Gastroesophageal sphincter (tissue), 4 donors: ENCODE measurements at regions not wholly inside any gene's neighbourhood (a gene's known extent, or its start where the extent isn't known, plus 50 kb on each side); places are given as distances from the start of the nearest gene placed in this dataset.

Experiments used
- ATAC-seq: fragments of 150-250 bp; one replicate; pipeline ENCODE4 v1.9.1; 2016; ENCODE audit warnings: mild to moderate bottlenecking, moderate library complexity
- H3K27ac ChIP-seq, 4 donors: fragments of 200-600 bp; sonication (generic) in 3 of 4; 1 replicate in 3 of 4; 2 replicates in 1 of 4; pipeline ENCODE4 v1.5.1; 2016 to 2019
- H3K27me3 ChIP-seq: fragments of 200-600 bp; sonication (generic); one replicate; pipeline ENCODE4 v1.5.1; 2019
- H3K36me3 ChIP-seq, 2 donors: fragments of 200-600 bp; sonication (generic); one replicate each; pipeline ENCODE4 v1.5.1; 2019; ENCODE audit warnings: control low read depth in 1 of 2
- H3K4me1 ChIP-seq, 3 donors: fragments of 200-600 bp; sonication (generic); 1 replicate in 2 of 3; 2 replicates in 1 of 3; pipeline ENCODE4 v1.5.1; 2016 to 2019; ENCODE audit warnings: control low read depth in 2 of 3
- H3K4me3 ChIP-seq, 2 donors: fragments of 200-600 bp; sonication (generic); one replicate each; pipeline ENCODE4 v1.5.1; 2019; ENCODE audit warnings: mild to moderate bottlenecking in 1 of 2, moderate library complexity in 1 of 2
- H3K9me3 ChIP-seq, 3 donors: fragments of 200-600 bp; sonication (generic); one replicate each; pipeline ENCODE4 v1.5.1; 2017 to 2019; ENCODE audit warnings: control low read depth in 2 of 3
- EP300 ChIP-seq: sonication (generic); formaldehyde crosslinking; IDR thresholded peaks from one replicate; pipeline ENCODE4 v1.6.1; 2017; ENCODE audit warnings: antibody characterized with exemption, mild to moderate bottlenecking
- POLR2A ChIP-seq, 2 donors: fragments of 450-650 bp; IDR thresholded peaks; one replicate each; pipeline ENCODE4 v1.6.1; 2017; ENCODE audit warnings: antibody characterized with exemption in 2 of 2, mild to moderate bottlenecking in 2 of 2, moderate library complexity in 1 of 2
- POLR2AphosphoS5 ChIP-seq: sonication (generic); formaldehyde crosslinking; IDR thresholded peaks from one replicate; pipeline ENCODE4 v1.6.1; 2017; ENCODE audit warnings: antibody characterized with exemption
- WGBS, 2 donors: methylation state at CpG; one replicate each; pipeline ENCODE4 v1.1.5; 2018; ENCODE audit warnings: low coverage in 1 of 2; 5-methylcytosine and 5-hydroxymethylcytosine counted together
- TF ChIP-seq, protein P1 (sequence below), 4 experiments: fragments of 200-600 bp in 2 of 4; fragments of 450-650 bp in 2 of 4; sonication (generic) in 1 of 4; IDR thresholded peaks; one replicate each; pipeline ENCODE4 v1.5.1; 2017 to 2019; ENCODE audit warnings: antibody characterized with exemption in 4 of 4, mild to moderate bottlenecking in 2 of 4, moderate library complexity in 2 of 4

- Histone ChIP-seq H3K4me1 (no peaks in the 10 kb centered on the region), H3K27ac (no peak overlapping the region), H3K36me3 (no peaks in the 10 kb centered on the region), H3K27me3 (no peaks in the 10 kb centered on the region), H3K9me3 (no peaks in the 10 kb centered on the region), H3K4me3 (no peak overlapping the region)
- TF ChIP-seq EP300 (no peak), POLR2AphosphoS5 (no peak), POLR2A (IDR thresholded peaks at IDR 0.05) (no peak)
- TF ChIP-seq, protein P1, sequence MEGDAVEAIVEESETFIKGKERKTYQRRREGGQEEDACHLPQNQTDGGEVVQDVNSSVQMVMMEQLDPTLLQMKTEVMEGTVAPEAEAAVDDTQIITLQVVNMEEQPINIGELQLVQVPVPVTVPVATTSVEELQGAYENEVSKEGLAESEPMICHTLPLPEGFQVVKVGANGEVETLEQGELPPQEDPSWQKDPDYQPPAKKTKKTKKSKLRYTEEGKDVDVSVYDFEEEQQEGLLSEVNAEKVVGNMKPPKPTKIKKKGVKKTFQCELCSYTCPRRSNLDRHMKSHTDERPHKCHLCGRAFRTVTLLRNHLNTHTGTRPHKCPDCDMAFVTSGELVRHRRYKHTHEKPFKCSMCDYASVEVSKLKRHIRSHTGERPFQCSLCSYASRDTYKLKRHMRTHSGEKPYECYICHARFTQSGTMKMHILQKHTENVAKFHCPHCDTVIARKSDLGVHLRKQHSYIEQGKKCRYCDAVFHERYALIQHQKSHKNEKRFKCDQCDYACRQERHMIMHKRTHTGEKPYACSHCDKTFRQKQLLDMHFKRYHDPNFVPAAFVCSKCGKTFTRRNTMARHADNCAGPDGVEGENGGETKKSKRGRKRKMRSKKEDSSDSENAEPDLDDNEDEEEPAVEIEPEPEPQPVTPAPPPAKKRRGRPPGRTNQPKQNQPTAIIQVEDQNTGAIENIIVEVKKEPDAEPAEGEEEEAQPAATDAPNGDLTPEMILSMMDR (IDR thresholded peaks at IDR 0.05), result no peak
- ATAC-seq, result no peak
- WGBS, 2 donors, result 81 to 82% methylated on average over 4 of the region's 4 CpGs
Observed at GRCh38 chr12:76277480-76277879, 70.7 kb downstream of the BBS10 start.

DNA sequence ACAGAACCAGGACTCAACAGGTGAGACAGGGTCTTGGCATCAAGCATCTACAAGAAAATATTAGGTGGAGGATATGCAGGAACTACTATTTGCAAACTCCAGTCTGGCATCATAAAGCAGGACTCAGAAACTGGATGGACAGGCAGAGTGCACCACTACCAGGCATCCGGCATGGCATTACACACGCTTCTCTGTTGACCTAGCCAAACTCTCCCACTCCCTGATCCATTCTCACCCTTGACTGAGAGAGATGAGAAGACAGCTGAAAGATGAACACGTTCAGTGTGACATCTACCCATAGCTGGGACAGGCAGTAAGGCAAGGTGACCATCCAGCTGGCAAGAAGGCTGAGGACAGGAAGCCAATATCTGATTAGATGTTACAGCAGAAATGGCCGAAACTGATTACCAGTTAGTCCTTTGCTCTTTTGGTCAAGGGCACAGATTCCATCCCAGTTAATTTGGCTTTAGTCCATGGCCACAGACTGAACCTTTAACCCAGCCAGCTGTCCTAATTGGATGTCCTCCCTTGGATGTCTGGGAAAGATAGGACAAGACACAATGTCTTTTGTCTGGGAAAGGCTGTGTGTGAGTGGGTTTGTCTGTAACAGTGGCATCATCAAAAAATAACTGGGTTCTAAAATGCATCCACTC lies 71.6 kb downstream of the BBS10 start:
- H3K27me3 ChIP-seq, result no peaks in the 10 kb centered on the region
- H3K27ac ChIP-seq, result no peak overlapping the region
- H3K36me3 ChIP-seq, result no peaks in the 10 kb centered on the region
- no peaks in the 10 kb centered on the region for H3K4me1 ChIP-seq
- TF ChIP-seq, protein P1 (IDR thresholded peaks at IDR 0.05), result no peak
- TF ChIP-seq POLR2A (IDR thresholded peaks at IDR 0.05) (no peak), POLR2AphosphoS5 (no peak), EP300 (no peak)
- no peak for ATAC-seq
- no peak overlapping the region for H3K4me3 ChIP-seq
- 88 to 100% methylated on average over 2 of the region's 4 CpGs for whole genome bisulfite sequencing, 2 donors
- H3K9me3 ChIP-seq, result no peaks in the 10 kb centered on the region

GRCh38 chr12:76275511-76276093 lies 72.6 kb downstream of the BBS10 start:
- WGBS, 2 donors, result 100% methylated on average over 4 of the region's 5 CpGs; no CpG with 5 or more reads in 1 of the 2 donors
- TF ChIP-seq POLR2AphosphoS5, result no peak
- TF ChIP-seq EP300, result no peak
- no peak for TF ChIP-seq POLR2A (IDR thresholded peaks at IDR 0.05)
- TF ChIP-seq, protein P1 (IDR thresholded peaks at IDR 0.05), result no peak
- H3K27ac ChIP-seq, result no peak overlapping the region
- H3K4me1 ChIP-seq, result no peaks in the 10 kb centered on the region
- no peaks in the 10 kb centered on the region for H3K9me3 ChIP-seq
- no peaks in the 10 kb centered on the region for H3K36me3 ChIP-seq
- no peak for ATAC-seq
- H3K27me3 ChIP-seq, result no peaks in the 10 kb centered on the region
- no peak overlapping the region for H3K4me3 ChIP-seq

GRCh38 chr12:76274420-76275083 lies 73.7 kb downstream of the BBS10 start:
- ATAC-seq, result no peak
- Histone ChIP-seq H3K27me3 (no peaks in the 10 kb centered on the region), H3K9me3 (no peaks in the 10 kb centered on the region), H3K4me1 (no peaks in the 10 kb centered on the region), H3K4me3 (no peak overlapping the region), H3K36me3 (no peaks in the 10 kb centered on the region), H3K27ac (no peak overlapping the region)
- no peak for TF ChIP-seq POLR2A (IDR thresholded peaks at IDR 0.05)
- TF ChIP-seq, protein P1 (IDR thresholded peaks at IDR 0.05), result no peak
- TF ChIP-seq EP300, result no peak
- TF ChIP-seq POLR2AphosphoS5, result no peak
- 66 to 77% methylated on average over 2 to 3 of the region's 3 CpGs for WGBS, 2 donors

DNA sequence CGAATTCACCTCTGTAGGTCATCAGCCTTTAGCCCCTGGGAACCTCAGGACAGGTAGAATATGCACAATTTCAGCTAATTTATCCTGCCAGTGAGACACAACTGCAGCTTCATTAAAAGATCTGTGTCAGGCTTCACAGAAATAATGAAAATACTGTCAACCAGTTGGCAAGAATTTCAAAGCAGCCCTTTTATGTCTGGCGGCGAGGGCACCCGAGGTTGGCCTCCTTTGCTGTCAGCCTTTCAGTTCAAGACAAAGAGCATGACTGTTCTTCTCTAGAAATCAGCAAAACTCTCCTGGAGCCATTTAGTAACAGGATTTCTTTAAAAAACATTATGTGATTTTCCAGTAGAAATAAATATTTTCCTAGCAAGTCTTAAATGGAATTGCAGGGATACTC lies 75.9 kb downstream of the BBS10 start:
- 26 to 32% methylated on average over 4 of the region's 4 CpGs for WGBS, 2 donors
- no peak for ATAC-seq

More for the DNA sequence above, 75.9 kb downstream of the BBS10 start:
- Histone ChIP-seq H3K27ac (peak overlapping the region in 1 of 4 donors; percentile 5), H3K27me3 (no peaks in the 10 kb centered on the region), H3K9me3 (no peaks in the 10 kb centered on the region), H3K4me1 (peaks cover 0 to 3% (median 0%) of the 10 kb centered on the region in 3 donors), H3K36me3 (no peaks in the 10 kb centered on the region), H3K4me3 (no peak overlapping the region)
- TF ChIP-seq POLR2A (IDR thresholded peaks at IDR 0.05), result no peak
- no peak for TF ChIP-seq POLR2AphosphoS5
- no peak for TF ChIP-seq EP300
- TF ChIP-seq, protein P1 (IDR thresholded peaks at IDR 0.05), result no peak
